ENCODE measurements at regions not wholly inside any gene's neighbourhood (a gene's known extent, or its start where the extent isn't known, plus 50 kb on each side); places are given as distances from the start of the nearest gene placed in this dataset.

- TF ChIP-seq CTCF (IDR thresholded peaks at IDR 0.05) (no peak), CBFB (CRISPR knock-in tag; IDR thresholded peaks at IDR 0.05; ENCODE audit: low read depth) (no peak), KAT7 (CRISPR knock-in tag; IDR thresholded peaks at IDR 0.05; ENCODE audit: borderline replicate concordance) (no peak)
Observed at GRCh38 chr17:72554508-72554907, 433.7 kb downstream of the SOX9 start.

Measured in WTC11 (cell line).